ENCODE measurements at regions not wholly inside any gene's neighbourhood (a gene's known extent, or its start where the extent isn't known, plus 50 kb on each side); places are given as distances from the start of the nearest gene placed in this dataset.
"Not testable (repeated sequence)": the region's sequence is repeated elsewhere in the genome, so short reads cannot be mapped to it uniquely, and the experiment has no call there.

DNA sequence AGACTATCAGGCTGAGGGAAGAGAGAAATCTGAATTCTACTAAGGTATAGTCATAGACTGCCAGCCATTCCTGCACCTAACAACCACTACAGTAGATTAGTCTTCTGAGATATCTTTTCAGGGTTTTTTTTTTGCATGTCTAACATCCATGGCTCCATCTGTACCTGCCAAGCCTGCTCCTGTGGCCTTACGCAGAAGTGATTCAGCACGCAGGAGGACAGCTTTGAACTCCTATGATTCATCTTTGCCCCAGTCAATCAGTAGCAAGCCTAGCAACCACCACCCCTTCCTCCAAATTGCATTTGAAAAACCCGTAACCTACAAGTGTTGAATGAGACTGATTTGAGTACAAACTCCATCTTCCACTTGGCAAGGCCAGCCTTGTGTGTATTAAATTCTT lies 520.7 kb upstream of the HS3ST1 start:
- in situ Hi-C loops (cut with MboI; ENCODE audit: low pct_unique_long_range_greater_than_20kb, low sequenced_read_pairs, unreplicated experiment): no loop called here
- DNase-seq (ENCODE audit: low spot score): no peak
- TF ChIP-seq, protein P1, sequence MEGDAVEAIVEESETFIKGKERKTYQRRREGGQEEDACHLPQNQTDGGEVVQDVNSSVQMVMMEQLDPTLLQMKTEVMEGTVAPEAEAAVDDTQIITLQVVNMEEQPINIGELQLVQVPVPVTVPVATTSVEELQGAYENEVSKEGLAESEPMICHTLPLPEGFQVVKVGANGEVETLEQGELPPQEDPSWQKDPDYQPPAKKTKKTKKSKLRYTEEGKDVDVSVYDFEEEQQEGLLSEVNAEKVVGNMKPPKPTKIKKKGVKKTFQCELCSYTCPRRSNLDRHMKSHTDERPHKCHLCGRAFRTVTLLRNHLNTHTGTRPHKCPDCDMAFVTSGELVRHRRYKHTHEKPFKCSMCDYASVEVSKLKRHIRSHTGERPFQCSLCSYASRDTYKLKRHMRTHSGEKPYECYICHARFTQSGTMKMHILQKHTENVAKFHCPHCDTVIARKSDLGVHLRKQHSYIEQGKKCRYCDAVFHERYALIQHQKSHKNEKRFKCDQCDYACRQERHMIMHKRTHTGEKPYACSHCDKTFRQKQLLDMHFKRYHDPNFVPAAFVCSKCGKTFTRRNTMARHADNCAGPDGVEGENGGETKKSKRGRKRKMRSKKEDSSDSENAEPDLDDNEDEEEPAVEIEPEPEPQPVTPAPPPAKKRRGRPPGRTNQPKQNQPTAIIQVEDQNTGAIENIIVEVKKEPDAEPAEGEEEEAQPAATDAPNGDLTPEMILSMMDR (IDR thresholded peaks at IDR 0.05; ENCODE audit: extremely low read depth, insufficient read depth, missing control alignments): no peak

DNA sequence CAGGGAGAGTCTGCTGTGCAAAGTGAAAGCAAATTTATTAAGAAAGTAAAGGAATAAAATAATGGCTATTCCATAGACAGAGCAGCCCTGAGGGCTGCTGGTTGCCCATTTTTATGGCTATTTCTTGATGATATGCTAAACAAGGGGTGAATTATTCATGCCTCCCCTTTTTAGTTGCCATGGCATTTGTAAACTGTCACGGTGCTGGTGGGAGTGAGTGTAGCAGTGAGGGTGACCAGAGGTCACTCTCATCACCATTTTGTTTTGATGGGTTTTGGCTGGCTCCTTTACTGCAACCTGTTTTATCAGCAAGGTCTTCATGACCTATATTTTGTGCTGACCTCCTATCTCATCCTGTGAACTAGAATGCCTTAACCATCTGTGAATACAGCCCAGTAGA lies 518.9 kb upstream of the HS3ST1 start:
- in situ Hi-C loops (cut with MboI; ENCODE audit: low pct_unique_long_range_greater_than_20kb, low sequenced_read_pairs, unreplicated experiment); DNase-seq (ENCODE audit: low spot score): not testable (repeated sequence)

DNA sequence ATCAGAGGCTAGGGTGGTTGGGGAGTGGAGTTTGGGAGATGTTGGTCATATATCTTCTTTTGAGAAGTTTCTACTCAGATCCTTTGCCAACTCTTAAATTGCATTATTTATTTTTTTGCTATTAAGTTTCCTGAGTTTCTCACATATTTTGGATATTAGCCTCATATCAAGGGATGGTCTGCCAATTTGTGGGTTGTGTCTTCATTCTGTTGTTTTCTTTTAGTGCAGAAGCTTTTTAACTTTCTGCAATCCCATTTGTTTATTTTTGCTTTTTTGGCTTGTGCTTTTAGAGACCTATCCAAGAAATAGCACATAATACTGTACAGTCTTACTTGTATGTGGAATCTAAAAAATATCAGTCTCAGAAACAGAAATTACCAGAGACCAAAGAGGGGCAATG lies 509.2 kb upstream of the HS3ST1 start:
- TF ChIP-seq, protein P1 (IDR thresholded peaks at IDR 0.05; ENCODE audit: extremely low read depth, insufficient read depth, missing control alignments): no peak
- DNase-seq (ENCODE audit: low spot score): no peak
- in situ Hi-C loops (cut with MboI; ENCODE audit: low pct_unique_long_range_greater_than_20kb, low sequenced_read_pairs, unreplicated experiment): no loop called here

DNA sequence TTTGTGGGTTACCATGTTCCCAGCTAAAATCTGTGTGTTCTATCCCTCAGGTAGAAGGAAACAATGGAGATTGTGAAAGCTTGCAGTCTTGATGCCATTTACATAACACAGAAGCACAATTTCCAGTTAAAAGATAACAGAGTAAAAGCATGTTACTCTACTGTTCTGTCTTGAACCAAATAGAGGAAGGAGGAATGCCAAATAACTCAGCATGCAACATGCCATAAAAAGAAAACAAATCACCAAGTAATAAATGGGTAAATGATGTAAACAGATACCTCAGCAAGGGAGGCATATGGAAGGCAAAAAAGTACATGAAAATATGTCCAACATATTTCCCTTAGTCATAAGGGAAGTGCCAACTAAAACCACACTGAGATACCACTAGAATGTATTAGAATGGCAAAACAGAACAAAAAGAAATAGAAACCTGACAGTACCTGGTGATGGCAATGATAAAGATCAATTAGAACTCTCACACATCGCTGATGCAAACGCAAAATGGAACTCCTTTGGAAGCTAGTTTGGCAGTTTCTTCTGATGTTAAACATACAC lies 502.6 kb upstream of the HS3ST1 start:
- DNase-seq (ENCODE audit: low spot score): no peak
- TF ChIP-seq, protein P1 (IDR thresholded peaks at IDR 0.05; ENCODE audit: extremely low read depth, insufficient read depth, missing control alignments): no peak
- in situ Hi-C loops (cut with MboI; ENCODE audit: low pct_unique_long_range_greater_than_20kb, low sequenced_read_pairs, unreplicated experiment): no loop called here

DNA sequence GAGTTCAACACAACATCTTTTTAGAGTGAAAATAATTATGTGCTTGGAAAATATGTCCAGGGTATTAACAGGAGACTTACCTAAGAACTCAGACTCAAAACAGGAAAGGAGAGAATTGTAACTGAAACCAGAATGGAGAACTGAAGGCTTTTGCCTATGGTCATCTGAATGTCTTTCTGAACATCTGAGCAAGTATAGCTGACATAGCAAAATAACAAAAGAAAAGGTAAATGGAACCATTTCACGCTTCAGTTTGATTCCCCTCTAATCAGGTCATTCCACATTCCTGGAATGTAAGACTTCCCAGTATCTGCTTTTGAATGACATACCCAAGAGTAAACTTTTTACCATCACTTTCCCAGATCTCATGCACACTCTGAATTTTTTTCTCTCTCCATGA lies 500.4 kb upstream of the HS3ST1 start:
- DNase-seq (ENCODE audit: low spot score): no peak
- in situ Hi-C loops (cut with MboI; ENCODE audit: low pct_unique_long_range_greater_than_20kb, low sequenced_read_pairs, unreplicated experiment): no loop called here
- TF ChIP-seq, protein P1 (IDR thresholded peaks at IDR 0.05; ENCODE audit: extremely low read depth, insufficient read depth, missing control alignments): no peak

DNA sequence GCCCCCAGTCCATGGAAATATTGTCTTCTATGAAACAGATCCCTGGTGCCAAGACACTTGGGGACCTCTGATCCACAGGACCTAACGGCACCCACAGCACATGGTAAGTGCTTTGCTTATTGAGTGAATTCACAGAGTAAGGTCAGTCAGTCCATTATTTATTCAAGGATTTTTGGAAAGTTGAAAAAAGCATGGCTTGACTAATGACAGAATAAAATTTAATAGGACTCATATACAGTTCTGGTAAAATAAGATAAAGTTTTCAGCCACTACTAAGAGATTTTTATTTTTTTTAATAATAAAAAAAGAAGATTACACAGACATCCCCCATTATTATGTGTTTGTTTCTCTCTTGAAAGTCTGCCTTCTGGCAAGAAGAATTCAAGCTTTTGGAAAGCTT lies 490.6 kb upstream of the HS3ST1 start:
- no peak for DNase-seq (ENCODE audit: low spot score)
- TF ChIP-seq, protein P1 (IDR thresholded peaks at IDR 0.05; ENCODE audit: extremely low read depth, insufficient read depth, missing control alignments): no peak
- in situ Hi-C loops (cut with MboI; ENCODE audit: low pct_unique_long_range_greater_than_20kb, low sequenced_read_pairs, unreplicated experiment): no loop called here

DNA sequence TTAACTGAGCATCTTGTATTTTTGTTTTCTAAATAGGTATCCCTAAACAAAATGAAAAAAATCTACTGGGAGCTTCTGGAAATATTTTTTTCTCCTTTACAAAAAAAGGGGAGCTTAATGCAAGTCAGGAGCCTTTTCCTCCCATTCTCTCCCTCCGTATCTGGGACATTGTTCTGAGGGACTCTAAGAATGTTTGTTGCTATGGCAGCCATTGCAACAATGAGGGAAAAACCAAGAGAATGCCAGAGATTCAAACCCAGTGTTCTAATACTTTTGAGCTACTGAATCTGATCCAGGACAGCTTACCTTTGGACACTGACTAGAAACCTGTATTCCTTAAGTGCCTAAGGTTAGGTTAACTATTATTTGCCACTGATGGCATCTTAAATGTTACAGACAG lies 485.7 kb upstream of the HS3ST1 start:
- TF ChIP-seq, protein P1 (IDR thresholded peaks at IDR 0.05; ENCODE audit: extremely low read depth, insufficient read depth, missing control alignments): no peak
- no peak for DNase-seq (ENCODE audit: low spot score)
- in situ Hi-C loops (cut with MboI; ENCODE audit: low pct_unique_long_range_greater_than_20kb, low sequenced_read_pairs, unreplicated experiment): no loop called here

All from GM13977 (cell line).